Mucosa of rectum (tissue), 2 donors: ENCODE measurements at regions not wholly inside any gene's neighbourhood (a gene's known extent, or its start where the extent isn't known, plus 50 kb on each side); places are given as distances from the start of the nearest gene placed in this dataset.
"Not testable (repeated sequence)": the region's sequence is repeated elsewhere in the genome, so short reads cannot be mapped to it uniquely, and the experiment has no call there.

Experiments
- H3K27ac ChIP-seq, 2 donors: one replicate each; pipeline ENCODE4 v1.7.0; 2013; ENCODE audit warnings: inconsistent platforms in 2 of 2, low read depth in 2 of 2, low read length in 2 of 2
- H3K27me3 ChIP-seq, 2 donors: one replicate each; pipeline ENCODE4 v1.7.0; 2013; ENCODE audit warnings: low read length in 2 of 2; ENCODE audit not compliant: control insufficient read depth in 2 of 2, insufficient read depth in 2 of 2
- H3K36me3 ChIP-seq, 2 donors: one replicate each; pipeline ENCODE4 v1.7.0; 2013; ENCODE audit warnings: low read length in 2 of 2; ENCODE audit not compliant: control insufficient read depth in 2 of 2, insufficient read depth in 2 of 2
- H3K4me1 ChIP-seq, 2 donors: one replicate each; pipeline ENCODE4 v1.7.0; 2013; ENCODE audit warnings: low read length in 2 of 2, mild to moderate bottlenecking in 1 of 2; ENCODE audit not compliant: control insufficient read depth in 2 of 2, insufficient read depth in 2 of 2
- H3K4me3 ChIP-seq, 2 donors: one replicate each; pipeline ENCODE4 v1.7.0; 2013; ENCODE audit warnings: low read length in 2 of 2
- H3K9ac ChIP-seq, 2 donors: one replicate each; pipeline ENCODE4 v1.7.0; 2013; ENCODE audit warnings: low read length in 2 of 2, low read depth in 1 of 2, mild to moderate bottlenecking in 1 of 2
- H3K9me3 ChIP-seq, 2 donors: one replicate each; pipeline ENCODE4 v1.7.0; 2013; ENCODE audit warnings: low read length in 2 of 2; ENCODE audit not compliant: control insufficient read depth in 2 of 2
- donor health status: healthy.
- donor health status: Normal muscosa, but diverticular disease.

DNA sequence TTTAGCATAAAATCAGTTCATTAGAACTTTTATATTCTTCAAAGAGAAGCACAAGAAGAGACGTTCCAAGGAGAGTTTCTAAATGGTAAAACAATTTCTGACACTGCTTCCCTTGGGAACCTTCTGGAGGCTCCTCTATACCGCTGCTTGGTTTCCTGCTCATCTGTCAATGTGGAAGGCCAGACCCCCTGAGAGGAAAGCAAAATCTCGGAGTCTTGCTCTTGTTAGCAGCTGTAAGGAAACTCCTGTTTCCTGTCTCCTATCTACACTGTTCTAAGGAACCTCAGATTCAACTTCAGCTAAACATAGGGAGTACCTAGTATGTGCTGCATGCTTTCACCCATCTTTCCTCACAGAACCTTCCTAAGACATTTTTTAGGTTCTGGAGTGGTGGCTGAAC is 322.2 kb downstream of the BMPER start:
- no peak overlapping the region for H3K27ac ChIP-seq
- no peak overlapping the region for H3K9ac ChIP-seq
- no peak overlapping the region for H3K4me3 ChIP-seq
- H3K27me3 ChIP-seq, result no peaks in the 10 kb centered on the region
- H3K9me3 ChIP-seq, result no peaks in the 10 kb centered on the region
- H3K36me3 ChIP-seq, result no peaks in the 10 kb centered on the region
- H3K4me1 ChIP-seq, result no peaks in the 10 kb centered on the region

DNA sequence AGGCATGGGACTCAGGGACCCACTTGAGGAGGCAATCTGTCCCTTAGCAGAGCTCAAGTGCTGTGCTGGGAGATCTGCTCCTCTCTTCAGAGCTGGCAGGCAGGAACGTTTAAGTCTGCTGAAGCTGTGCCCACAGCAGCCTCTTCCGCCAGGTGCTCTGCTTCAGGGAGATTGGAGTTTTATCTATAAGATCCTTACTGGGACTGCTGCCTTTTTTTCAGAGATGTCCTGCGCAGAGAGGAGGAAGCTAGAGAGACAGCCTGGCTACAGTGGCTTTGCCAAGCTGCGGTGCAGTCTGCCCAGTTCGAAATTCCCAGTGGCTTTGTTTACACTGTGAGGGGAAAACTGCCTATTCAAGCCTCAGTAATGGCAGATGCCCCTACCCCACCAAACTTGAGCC is 329.8 kb downstream of the BMPER start:
- not testable (repeated sequence) for H3K27me3 ChIP-seq, H3K4me1 ChIP-seq, H3K4me3 ChIP-seq, H3K27ac ChIP-seq, H3K36me3 ChIP-seq, H3K9ac ChIP-seq, H3K9me3 ChIP-seq

DNA sequence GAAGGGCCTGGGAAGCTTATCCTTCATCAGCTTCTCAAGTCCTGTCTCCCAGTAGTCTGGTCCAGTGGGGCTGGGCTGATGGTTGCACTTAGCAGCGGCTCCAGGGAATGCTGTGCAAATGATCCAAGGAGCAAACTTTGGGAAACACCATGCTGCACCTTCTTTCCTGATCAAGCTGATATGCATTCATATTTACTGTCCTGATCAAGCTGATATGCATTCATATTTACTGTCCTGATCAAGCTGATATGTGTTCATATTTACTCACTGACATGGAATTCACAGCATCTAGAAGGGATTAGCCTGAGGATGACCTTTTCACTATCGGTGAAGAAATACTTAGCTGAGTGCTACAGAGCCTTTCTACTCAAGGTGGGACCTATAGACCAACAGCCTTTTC is 330.7 kb downstream of the BMPER start:
- H3K4me3 ChIP-seq, result no peak overlapping the region
- no peaks in the 10 kb centered on the region for H3K36me3 ChIP-seq
- no peaks in the 10 kb centered on the region for H3K4me1 ChIP-seq
- no peak overlapping the region for H3K27ac ChIP-seq
- no peaks in the 10 kb centered on the region for H3K27me3 ChIP-seq
- no peaks in the 10 kb centered on the region for H3K9me3 ChIP-seq
- no peak overlapping the region for H3K9ac ChIP-seq

DNA sequence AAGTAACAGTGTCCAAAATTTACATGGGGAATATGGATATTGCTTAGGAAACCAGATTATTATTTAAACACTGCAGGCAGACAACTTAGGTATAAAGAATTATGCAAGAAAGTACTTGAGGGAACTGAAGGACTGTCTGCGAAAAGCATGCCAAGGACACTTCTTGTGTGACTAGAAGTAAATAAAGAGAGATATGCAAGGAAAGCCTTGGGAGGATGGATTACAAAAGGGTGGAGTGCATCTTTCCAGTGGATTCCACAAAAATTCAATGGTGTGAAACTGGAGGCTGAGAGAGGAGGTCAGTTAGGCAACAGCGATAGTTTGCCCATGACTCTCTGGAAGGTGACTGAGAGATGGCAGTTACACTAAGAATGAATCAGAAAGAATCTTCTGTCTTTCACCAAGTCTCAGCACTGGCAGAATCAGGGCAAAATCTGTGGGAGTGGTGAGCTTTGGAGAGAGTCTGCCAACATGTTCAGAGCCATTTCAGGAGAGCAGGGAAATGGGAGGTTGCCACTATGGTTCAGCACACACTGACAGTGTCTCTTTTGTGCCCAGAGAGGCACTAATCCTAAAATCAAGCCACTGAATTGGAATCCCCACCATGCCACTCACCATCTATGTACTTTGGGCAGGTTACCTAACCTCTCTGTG is 331.6 kb downstream of the BMPER start:
- Histone ChIP-seq H3K9ac (no peak overlapping the region), H3K9me3 (no peaks in the 10 kb centered on the region), H3K4me3 (no peak overlapping the region), H3K4me1 (no peaks in the 10 kb centered on the region), H3K27ac (no peak overlapping the region), H3K27me3 (no peaks in the 10 kb centered on the region), H3K36me3 (no peaks in the 10 kb centered on the region)

DNA sequence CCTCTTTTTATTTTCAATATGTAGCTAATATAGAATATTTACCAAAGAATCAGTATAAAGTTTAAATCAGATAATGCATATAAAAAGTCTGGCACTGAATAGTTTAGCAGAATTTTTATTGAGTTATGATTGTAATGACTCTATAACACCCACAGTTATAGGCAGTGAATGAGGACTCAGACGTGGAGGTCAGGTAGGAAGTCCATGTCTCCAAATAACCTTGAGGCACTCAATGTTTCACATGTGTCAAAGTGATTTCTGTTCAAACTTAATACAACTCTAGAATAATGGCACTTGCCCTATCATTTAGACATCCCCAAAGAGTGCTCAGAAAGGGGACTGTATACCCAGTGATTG is 332.1 kb downstream of the BMPER start:
- Histone ChIP-seq H3K27me3 (no peaks in the 10 kb centered on the region), H3K27ac (no peak overlapping the region), H3K9ac (no peak overlapping the region), H3K4me1 (no peaks in the 10 kb centered on the region), H3K9me3 (no peaks in the 10 kb centered on the region), H3K36me3 (no peaks in the 10 kb centered on the region), H3K4me3 (no peak overlapping the region)

DNA sequence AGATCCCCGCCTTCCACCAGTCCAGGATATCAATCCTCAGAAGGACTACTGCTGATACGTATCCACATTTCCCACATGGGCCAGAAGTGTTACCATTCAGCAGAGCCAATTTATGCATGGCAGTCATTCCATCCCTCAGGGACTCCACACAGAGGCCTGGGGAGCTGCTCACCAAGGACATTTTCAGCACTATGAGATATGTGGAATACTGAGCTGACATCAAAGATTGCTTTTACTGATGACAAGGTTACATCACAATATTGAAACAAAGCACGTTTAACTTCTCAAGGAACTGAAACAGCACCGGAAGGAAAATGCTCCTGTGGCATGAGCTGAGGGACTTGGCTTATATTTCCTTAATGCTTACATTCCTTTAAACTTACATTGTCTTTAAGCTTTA is 335.1 kb downstream of the BMPER start:
- Histone ChIP-seq H3K9ac (no peak overlapping the region), H3K4me1 (no peaks in the 10 kb centered on the region), H3K27me3 (no peaks in the 10 kb centered on the region), H3K27ac (no peak overlapping the region), H3K4me3 (no peak overlapping the region), H3K9me3 (no peaks in the 10 kb centered on the region), H3K36me3 (no peaks in the 10 kb centered on the region)

DNA sequence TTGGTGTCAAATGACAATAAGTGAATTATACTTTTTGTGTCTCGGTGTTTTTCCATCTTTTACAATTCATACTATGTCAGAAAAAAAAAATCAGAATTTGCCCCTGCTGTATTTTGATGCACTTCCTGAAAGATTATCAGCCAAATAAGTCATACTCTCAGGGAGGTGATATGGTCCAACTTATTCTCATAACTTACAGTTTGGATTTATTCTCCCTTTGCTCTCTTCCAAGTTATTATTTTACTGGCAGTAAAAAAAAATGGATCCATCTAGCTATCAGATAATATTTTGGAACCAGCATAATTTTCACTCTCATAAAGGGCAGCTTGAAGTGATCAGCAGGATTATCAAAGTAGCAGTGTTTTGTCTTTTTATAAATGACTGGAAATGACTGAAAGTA is 337.1 kb downstream of the BMPER start:
- no peaks in the 10 kb centered on the region for H3K36me3 ChIP-seq
- H3K4me1 ChIP-seq, result no peaks in the 10 kb centered on the region
- no peak overlapping the region for H3K4me3 ChIP-seq
- H3K27ac ChIP-seq, result no peak overlapping the region
- H3K9me3 ChIP-seq, result no peaks in the 10 kb centered on the region
- H3K9ac ChIP-seq, result no peak overlapping the region
- no peaks in the 10 kb centered on the region for H3K27me3 ChIP-seq

DNA sequence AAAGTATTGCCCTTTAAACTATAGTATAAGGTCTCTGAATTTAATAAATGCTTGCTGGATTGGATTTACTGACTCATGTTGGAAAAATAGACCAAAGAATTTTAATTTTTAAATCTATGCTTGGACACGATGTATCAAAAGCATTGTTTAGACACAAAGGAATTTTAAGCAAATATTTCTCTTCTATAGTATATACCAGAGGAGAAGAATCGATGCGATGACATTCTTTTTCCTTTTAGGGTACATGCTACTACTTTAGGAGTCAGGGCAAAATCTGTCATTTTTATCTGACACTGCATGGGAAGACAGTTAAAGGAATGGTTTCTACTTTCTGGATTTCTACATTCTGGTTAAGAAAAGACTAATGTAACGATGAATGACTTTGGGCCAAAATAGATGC is 339.9 kb downstream of the BMPER start:
- H3K4me3 ChIP-seq, result no peak overlapping the region
- H3K9ac ChIP-seq, result no peak overlapping the region
- H3K27me3 ChIP-seq, result no peaks in the 10 kb centered on the region
- no peak overlapping the region for H3K27ac ChIP-seq
- no peaks in the 10 kb centered on the region for H3K4me1 ChIP-seq
- no peaks in the 10 kb centered on the region for H3K36me3 ChIP-seq
- no peaks in the 10 kb centered on the region for H3K9me3 ChIP-seq

DNA sequence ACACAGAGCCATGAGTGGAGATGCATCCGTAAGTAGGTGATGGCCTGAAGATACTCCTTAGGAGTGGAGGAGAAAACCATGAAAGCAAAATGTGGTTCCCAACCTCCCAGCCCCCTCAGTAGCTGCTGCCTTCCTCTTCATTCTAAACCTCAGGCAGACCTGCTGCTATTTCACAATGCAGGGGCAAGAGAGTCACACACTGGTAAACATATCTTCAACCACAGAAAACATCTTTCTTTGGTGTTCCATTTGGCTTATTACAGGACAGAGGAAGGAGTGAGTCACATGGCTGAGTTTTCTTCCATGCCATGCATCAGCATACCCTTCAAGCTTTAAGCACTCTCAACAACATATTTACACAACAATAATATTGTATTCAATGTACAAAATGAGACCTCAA is 342.1 kb downstream of the BMPER start:
- no peaks in the 10 kb centered on the region for H3K9me3 ChIP-seq
- no peaks in the 10 kb centered on the region for H3K27me3 ChIP-seq
- H3K9ac ChIP-seq, result no peak overlapping the region
- H3K36me3 ChIP-seq, result no peaks in the 10 kb centered on the region
- H3K27ac ChIP-seq, result no peak overlapping the region
- no peak overlapping the region for H3K4me3 ChIP-seq
- H3K4me1 ChIP-seq, result no peaks in the 10 kb centered on the region

DNA sequence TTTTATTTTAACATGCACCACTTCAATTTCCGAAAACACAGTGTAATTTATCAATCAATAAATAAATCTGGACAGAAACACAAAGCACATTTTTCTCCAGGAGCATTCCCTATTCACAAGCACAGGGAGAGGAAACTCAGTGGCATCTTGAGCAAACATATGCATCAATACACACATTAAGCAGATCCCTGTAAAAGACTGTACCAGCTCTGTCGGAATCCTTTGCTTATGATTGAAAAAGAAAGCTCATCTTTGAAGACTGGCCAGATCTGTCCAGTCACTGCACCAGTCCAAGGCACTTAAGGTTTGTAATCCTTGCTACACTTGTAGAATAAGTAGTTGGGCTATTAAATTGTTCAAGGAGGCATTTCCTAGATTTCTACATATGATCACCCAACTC is 343.9 kb downstream of the BMPER start:
- no peak overlapping the region for H3K9ac ChIP-seq
- H3K9me3 ChIP-seq, result no peaks in the 10 kb centered on the region
- H3K27ac ChIP-seq, result no peak overlapping the region
- no peak overlapping the region for H3K4me3 ChIP-seq
- H3K27me3 ChIP-seq, result no peaks in the 10 kb centered on the region
- H3K4me1 ChIP-seq, result no peaks in the 10 kb centered on the region
- no peaks in the 10 kb centered on the region for H3K36me3 ChIP-seq

DNA sequence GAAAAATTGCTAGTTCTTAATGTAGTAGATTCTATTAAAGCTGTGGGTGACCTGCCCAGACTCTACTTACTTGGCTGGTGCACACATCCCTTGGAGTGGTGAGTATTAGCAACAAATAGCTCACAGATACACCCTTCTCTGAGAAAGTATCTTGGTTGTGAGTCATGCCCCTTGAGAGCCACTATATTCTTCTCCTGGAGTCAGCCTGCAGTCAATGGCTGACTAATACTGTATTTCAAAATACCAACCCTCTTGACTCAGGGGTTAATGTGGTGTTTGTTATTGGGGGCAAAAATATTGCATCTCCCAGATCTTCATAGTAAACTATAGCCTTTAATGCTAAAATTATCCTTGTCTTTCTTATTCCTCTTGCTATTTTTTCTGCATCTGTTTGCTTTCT is 354.9 kb downstream of the BMPER start:
- no peak overlapping the region for H3K9ac ChIP-seq
- H3K4me3 ChIP-seq, result no peak overlapping the region
- no peaks in the 10 kb centered on the region for H3K9me3 ChIP-seq
- no peaks in the 10 kb centered on the region for H3K36me3 ChIP-seq
- no peaks in the 10 kb centered on the region for H3K4me1 ChIP-seq
- no peaks in the 10 kb centered on the region for H3K27me3 ChIP-seq
- no peak overlapping the region for H3K27ac ChIP-seq
